GM03348 (cell line): ENCODE measurements at regions not wholly inside any gene's neighbourhood (a gene's known extent, or its start where the extent isn't known, plus 50 kb on each side); places are given as distances from the start of the nearest gene placed in this dataset.
A peak's percentile ranks its signal among the peaks of the same experiment; 100 is the strongest.

Source experiments
- DNase-seq: peaks from one replicate; pipeline ENCODE4 v3.0.0; 2012; ENCODE audit warnings: low spot score

- DNase-seq: no peak
These were observed 126.1 kb downstream of the GDAP2 start for GRCh38 chr1:117803318-117803717.

DNA sequence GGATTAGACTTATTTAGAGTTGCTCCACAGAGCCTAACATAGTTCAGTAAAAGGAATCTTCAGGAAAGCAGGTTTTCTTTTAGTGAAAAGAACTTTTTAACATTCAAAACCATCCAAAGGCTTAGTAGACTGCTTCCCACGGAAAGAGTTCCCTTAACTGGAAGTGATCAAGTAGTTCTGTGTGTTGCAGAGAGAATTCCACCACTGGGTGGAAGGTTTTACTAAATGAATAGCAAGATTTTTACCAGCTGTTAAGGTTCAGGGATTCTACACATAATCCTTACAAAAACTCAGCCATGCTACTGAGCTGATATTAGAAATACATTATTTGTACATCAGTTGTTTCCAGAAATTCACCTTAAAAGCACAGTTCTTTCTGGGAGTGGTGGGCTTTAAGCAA, 119.7 kb downstream of the GDAP2 start:
- no peak for DNase-seq

GRCh38 chr1:117810553-117810952, 118.9 kb downstream of the GDAP2 start:
- DNase-seq: peak; percentile 37

DNA sequence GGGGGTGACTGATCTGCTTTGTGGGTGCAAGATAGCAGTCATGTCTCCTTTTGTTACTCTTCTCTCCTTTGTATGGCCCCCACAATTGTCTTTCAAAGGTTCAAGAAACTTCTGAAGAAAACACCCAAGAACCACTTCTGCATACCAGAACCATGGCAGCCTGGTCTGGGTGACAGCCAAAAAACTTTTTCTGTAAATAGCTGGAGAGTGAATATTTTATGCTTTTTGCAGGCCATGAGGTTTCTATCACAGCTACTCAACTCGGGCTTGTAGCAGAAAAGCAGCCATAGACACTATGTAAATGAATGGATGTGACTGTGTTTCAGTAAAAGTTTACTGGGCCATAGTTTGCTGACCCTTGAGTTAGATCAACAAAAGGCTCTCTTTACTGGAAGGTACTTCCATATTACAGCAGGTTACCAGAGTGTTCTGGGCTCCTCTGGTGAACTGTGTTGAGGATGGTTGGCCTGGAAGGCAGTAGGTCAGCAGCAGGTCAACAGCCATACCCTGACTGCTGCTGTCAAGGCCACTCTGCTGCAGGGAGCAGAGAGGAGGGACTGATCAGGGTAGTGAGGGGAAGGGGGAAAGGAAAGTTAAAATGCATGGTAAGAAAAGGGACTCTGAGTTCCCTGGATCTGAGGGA, 116.4 kb downstream of the GDAP2 start:
- DNase-seq: peak; percentile 50
